ENCODE measurements at regions not wholly inside any gene's neighbourhood (a gene's known extent, or its start where the extent isn't known, plus 50 kb on each side); places are given as distances from the start of the nearest gene placed in this dataset.
"Not testable (repeated sequence)": the region's sequence is repeated elsewhere in the genome, so short reads cannot be mapped to it uniquely, and the experiment has no call there.

GRCh38 chr20:30489614-30490003, 767.9 kb upstream of the DEFB115 start:
- TF ChIP-seq POLR2AphosphoS5 (IDR thresholded peaks at IDR 0.05; ENCODE audit: low read depth) = no peak
- TF ChIP-seq, protein P1, sequence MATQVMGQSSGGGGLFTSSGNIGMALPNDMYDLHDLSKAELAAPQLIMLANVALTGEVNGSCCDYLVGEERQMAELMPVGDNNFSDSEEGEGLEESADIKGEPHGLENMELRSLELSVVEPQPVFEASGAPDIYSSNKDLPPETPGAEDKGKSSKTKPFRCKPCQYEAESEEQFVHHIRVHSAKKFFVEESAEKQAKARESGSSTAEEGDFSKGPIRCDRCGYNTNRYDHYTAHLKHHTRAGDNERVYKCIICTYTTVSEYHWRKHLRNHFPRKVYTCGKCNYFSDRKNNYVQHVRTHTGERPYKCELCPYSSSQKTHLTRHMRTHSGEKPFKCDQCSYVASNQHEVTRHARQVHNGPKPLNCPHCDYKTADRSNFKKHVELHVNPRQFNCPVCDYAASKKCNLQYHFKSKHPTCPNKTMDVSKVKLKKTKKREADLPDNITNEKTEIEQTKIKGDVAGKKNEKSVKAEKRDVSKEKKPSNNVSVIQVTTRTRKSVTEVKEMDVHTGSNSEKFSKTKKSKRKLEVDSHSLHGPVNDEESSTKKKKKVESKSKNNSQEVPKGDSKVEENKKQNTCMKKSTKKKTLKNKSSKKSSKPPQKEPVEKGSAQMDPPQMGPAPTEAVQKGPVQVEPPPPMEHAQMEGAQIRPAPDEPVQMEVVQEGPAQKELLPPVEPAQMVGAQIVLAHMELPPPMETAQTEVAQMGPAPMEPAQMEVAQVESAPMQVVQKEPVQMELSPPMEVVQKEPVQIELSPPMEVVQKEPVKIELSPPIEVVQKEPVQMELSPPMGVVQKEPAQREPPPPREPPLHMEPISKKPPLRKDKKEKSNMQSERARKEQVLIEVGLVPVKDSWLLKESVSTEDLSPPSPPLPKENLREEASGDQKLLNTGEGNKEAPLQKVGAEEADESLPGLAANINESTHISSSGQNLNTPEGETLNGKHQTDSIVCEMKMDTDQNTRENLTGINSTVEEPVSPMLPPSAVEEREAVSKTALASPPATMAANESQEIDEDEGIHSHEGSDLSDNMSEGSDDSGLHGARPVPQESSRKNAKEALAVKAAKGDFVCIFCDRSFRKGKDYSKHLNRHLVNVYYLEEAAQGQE (IDR thresholded peaks at IDR 0.05; ENCODE audit: insufficient replicate concordance, low read depth) = no peak
- TF ChIP-seq CTCF (IDR thresholded peaks at IDR 0.05; ENCODE audit: insufficient read depth, low read length) = no peak
- no peak for TF ChIP-seq GABPA (IDR thresholded peaks at IDR 0.05; ENCODE audit: low read depth)
- TF ChIP-seq SPI1 (IDR thresholded peaks at IDR 0.05; ENCODE audit: borderline replicate concordance, low read depth) = no peak
- no peak for DNase-seq (ENCODE audit: low read depth in 1 of 2, low spot score in 1 of 2)
- H3K4me3 ChIP-seq (replicated peaks; ENCODE audit: insufficient read depth, low read length) = no peak overlapping the region
- H3K27me3 ChIP-seq (ENCODE audit: insufficient read depth, poor library complexity, severe bottlenecking) = no peaks in the 10 kb centered on the region
- H3K27ac ChIP-seq (replicated peaks) = no peak overlapping the region

DNA sequence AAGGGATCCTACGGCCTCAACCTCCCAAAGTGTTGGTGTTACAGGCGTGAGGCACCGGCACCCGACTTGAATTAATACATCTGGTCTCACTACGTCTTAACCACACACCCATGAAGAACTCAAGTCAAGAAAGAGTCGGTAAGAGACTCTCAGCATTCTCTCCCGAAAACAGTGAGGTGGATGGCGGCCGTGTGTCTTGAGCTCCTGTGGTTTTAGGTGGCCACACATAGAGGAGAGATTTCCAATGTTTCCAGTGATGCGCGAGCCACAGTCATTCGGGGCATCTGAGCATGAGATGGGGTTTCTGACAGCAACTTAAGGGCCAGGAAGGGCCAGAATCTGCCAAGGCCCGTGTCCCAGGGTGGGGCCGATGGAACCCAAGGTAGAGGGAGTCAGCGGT, 766.4 kb upstream of the DEFB115 start:
- Histone ChIP-seq H3K27ac (replicated peaks) (no peak overlapping the region), H3K4me3 (replicated peaks; ENCODE audit: insufficient read depth, low read length) (no peak overlapping the region), H3K27me3 (ENCODE audit: insufficient read depth, poor library complexity, severe bottlenecking) (no peaks in the 10 kb centered on the region)
- no peak for DNase-seq (ENCODE audit: low read depth in 1 of 2, low spot score in 1 of 2)
- TF ChIP-seq SPI1 (IDR thresholded peaks at IDR 0.05; ENCODE audit: borderline replicate concordance, low read depth) = no peak
- no peak for TF ChIP-seq POLR2AphosphoS5 (IDR thresholded peaks at IDR 0.05; ENCODE audit: low read depth)
- TF ChIP-seq, protein P1 (IDR thresholded peaks at IDR 0.05; ENCODE audit: insufficient replicate concordance, low read depth) = no peak
- TF ChIP-seq CTCF (IDR thresholded peaks at IDR 0.05; ENCODE audit: insufficient read depth, low read length) = no peak
- TF ChIP-seq GABPA (IDR thresholded peaks at IDR 0.05; ENCODE audit: low read depth) = no peak

DNA sequence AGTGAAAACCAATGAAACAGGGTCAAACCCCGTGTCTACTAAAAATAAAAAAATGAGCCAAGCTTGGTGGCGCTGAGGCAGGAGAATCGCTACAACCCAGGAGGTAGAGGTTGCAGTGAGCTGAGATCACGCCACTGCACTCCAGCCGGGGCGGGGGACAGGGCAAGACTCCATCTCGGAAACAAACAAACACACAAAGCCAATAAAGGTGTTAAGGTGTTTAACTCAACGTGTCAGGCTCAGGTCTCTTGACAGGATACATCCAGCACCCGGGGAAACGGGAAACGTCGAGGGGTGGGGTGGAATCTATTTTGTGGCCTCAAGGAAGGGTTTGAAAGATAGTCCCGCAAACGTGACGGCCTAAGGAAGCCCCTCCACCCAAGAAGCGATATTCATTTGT, 760.8 kb upstream of the DEFB115 start:
- not testable (repeated sequence) for DNase-seq (ENCODE audit: low read depth in 1 of 2, low spot score in 1 of 2); H3K27ac ChIP-seq (replicated peaks); H3K27me3 ChIP-seq (ENCODE audit: insufficient read depth, poor library complexity, severe bottlenecking); H3K4me3 ChIP-seq (replicated peaks; ENCODE audit: insufficient read depth, low read length)

DNA sequence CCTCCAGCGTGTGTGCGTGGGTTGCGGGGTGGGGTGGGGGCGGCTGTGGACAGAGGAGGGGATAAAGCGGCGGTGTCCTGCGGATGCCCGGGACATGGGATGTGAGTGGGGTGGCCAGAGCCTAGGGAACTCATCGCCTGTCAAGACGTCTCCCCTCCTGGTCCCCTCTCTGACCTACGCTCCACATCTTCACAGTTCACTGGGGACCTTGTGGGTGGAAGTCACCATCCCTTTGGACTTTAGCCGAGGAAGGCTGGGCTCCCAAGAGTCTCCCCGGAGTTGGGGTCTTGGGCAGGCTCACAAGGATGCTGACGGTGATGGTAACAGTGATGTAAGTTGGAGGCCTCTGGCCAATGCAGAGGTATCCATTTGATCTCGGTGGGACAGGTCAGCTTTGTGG, 760.3 kb upstream of the DEFB115 start:
- DNase-seq (ENCODE audit: low read depth in 1 of 2, low spot score in 1 of 2); H3K27me3 ChIP-seq (ENCODE audit: insufficient read depth, poor library complexity, severe bottlenecking); H3K4me3 ChIP-seq (replicated peaks; ENCODE audit: insufficient read depth, low read length); H3K27ac ChIP-seq (replicated peaks): not testable (repeated sequence)

DNA sequence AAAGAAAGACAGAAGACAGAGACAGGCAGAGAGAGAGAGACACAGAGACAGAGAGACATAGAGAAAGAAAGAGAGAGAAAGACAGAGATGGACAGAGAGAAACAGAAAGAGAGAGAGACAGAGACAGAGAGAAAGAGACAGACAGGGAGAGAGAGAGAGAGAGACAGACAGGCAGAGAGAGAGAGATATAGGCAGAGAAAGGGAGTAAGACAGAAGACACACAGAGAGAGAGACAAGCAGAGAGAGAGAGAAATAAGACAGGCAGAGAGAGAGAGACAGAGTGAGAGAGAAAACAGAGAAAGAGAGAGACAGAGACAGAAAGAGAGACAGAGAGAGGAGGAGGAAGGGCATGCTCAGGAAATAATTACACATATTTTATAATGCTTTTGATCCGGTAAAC, 758.3 kb upstream of the DEFB115 start:
- H3K27me3 ChIP-seq (ENCODE audit: insufficient read depth, poor library complexity, severe bottlenecking) = no peaks in the 10 kb centered on the region
- H3K4me3 ChIP-seq (replicated peaks; ENCODE audit: insufficient read depth, low read length) = no peak overlapping the region
- no peak overlapping the region for H3K27ac ChIP-seq (replicated peaks)
- DNase-seq (ENCODE audit: low read depth in 1 of 2, low spot score in 1 of 2) = no peak
- TF ChIP-seq SPI1 (IDR thresholded peaks at IDR 0.05; ENCODE audit: borderline replicate concordance, low read depth) (no peak), CTCF (IDR thresholded peaks at IDR 0.05; ENCODE audit: insufficient read depth, low read length) (no peak), POLR2AphosphoS5 (IDR thresholded peaks at IDR 0.05; ENCODE audit: low read depth) (no peak), GABPA (IDR thresholded peaks at IDR 0.05; ENCODE audit: low read depth) (no peak)
- TF ChIP-seq, protein P1 (IDR thresholded peaks at IDR 0.05; ENCODE audit: insufficient replicate concordance, low read depth) = no peak

DNA sequence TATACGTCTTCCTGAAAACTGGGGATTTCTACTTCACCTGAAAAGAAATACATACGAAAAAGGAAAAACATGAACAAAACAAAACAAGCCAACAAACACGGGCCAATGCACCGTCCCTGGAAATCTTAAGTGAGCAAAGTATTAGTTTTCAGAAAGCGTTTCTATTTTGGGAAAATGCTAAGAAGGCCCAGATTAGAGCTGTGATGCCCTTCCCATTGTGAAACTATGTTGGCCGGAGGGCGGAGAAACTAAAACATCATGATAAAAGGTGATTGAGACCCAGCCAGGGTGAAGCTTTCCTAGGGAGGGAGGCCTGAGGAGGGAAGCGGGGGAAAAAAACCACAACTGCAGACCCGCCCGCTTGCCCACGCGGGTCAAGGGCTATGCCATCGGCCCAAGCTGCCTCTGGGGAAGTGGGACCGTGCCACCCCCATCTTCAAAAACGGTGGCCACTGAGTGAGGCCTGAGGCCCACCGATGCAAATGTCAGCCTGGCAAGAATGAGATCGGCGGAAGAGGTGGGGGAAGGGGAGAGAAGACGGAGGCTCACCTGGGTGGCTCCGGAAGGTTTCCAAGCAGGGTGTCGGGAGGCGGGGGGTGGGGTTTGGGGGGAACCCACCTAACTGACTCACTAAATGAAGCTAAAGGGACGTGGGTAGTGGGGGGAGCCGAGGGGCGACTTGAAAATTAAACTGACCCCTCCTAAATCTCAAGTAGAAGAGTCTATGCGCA, 757.6 kb upstream of the DEFB115 start:
- not testable (repeated sequence) for H3K4me3 ChIP-seq (replicated peaks; ENCODE audit: insufficient read depth, low read length); DNase-seq (ENCODE audit: low read depth in 1 of 2, low spot score in 1 of 2)

More for the DNA sequence above, 757.6 kb upstream of the DEFB115 start:
- H3K27me3 ChIP-seq (ENCODE audit: insufficient read depth, poor library complexity, severe bottlenecking); H3K27ac ChIP-seq (replicated peaks): not testable (repeated sequence)

Measured in HL-60 (cell line).